NCI-H510A treated with DMSO at 0.1 percent for 48 hours (cell line): ENCODE measurements at regions not wholly inside any gene's neighbourhood (a gene's known extent, or its start where the extent isn't known, plus 50 kb on each side); places are given as distances from the start of the nearest gene placed in this dataset.

ENCODE experiments used
- DNase-seq: peaks from one replicate; lab custom pipeline; 2025; lab: John Stamatoyannopoulos, UW

- DNase-seq = no peak
Measured at GRCh38 chr1:187433598-187433997, 604.8 kb downstream of the PLA2G4A start.

GRCh38 chr1:187442603-187443002 lies 613.9 kb downstream of the PLA2G4A start:
- DNase-seq = no peak

GRCh38 chr1:187443939-187444338 lies 615.2 kb downstream of the PLA2G4A start:
- no peak for DNase-seq

GRCh38 chr1:187445066-187445465 lies 616.3 kb downstream of the PLA2G4A start:
- DNase-seq = no peak

- no peak for DNase-seq
Measured at GRCh38 chr1:187451238-187451637, 622.5 kb downstream of the PLA2G4A start.

- no peak for DNase-seq
Measured at GRCh38 chr1:187454010-187454409, 625.3 kb downstream of the PLA2G4A start.

- no peak for DNase-seq
Measured at GRCh38 chr1:187456446-187456845, 627.7 kb downstream of the PLA2G4A start.

GRCh38 chr1:187460093-187460492 lies 631.3 kb downstream of the PLA2G4A start:
- no peak for DNase-seq

GRCh38 chr1:187464320-187464719 lies 635.6 kb downstream of the PLA2G4A start:
- DNase-seq = no peak

- no peak for DNase-seq
Measured at GRCh38 chr1:187465441-187465840, 636.7 kb downstream of the PLA2G4A start.

- DNase-seq = no peak
Measured at GRCh38 chr1:187469836-187470235, 641.1 kb downstream of the PLA2G4A start.

- no peak for DNase-seq
Measured at GRCh38 chr1:187471555-187471954, 642.8 kb downstream of the PLA2G4A start.

GRCh38 chr1:187474336-187474735 lies 645.6 kb downstream of the PLA2G4A start:
- no peak for DNase-seq

GRCh38 chr1:187476671-187477070 lies 647.9 kb downstream of the PLA2G4A start:
- DNase-seq = peak; percentile 17

GRCh38 chr1:187477103-187477502 lies 648.4 kb downstream of the PLA2G4A start:
- peak; percentile 23 for DNase-seq

- no peak for DNase-seq
Measured at GRCh38 chr1:187477535-187477934, 648.8 kb downstream of the PLA2G4A start.

- DNase-seq = no peak
Measured at GRCh38 chr1:187481581-187482148, 652.9 kb downstream of the PLA2G4A start.

- DNase-seq = no peak
Measured at GRCh38 chr1:187490266-187490665, 661.5 kb downstream of the PLA2G4A start.

- peak; percentile 40 for DNase-seq
Measured at GRCh38 chr1:187491082-187491720, 662.5 kb downstream of the PLA2G4A start.

GRCh38 chr1:187498028-187498427 lies 669.3 kb downstream of the PLA2G4A start:
- DNase-seq = no peak

GRCh38 chr1:187504779-187505178 lies 676.0 kb downstream of the PLA2G4A start:
- no peak for DNase-seq

GRCh38 chr1:187509091-187509490 lies 680.3 kb downstream of the PLA2G4A start:
- peak; percentile 84 for DNase-seq

GRCh38 chr1:187513190-187513589 lies 684.4 kb downstream of the PLA2G4A start:
- DNase-seq = no peak

- no peak for DNase-seq
Measured at GRCh38 chr1:187514110-187514509, 685.4 kb downstream of the PLA2G4A start.
